Erythroblast (primary cell): ENCODE measurements at regions not wholly inside any gene's neighbourhood (a gene's known extent, or its start where the extent isn't known, plus 50 kb on each side); places are given as distances from the start of the nearest gene placed in this dataset.

Experiments
- DNase-seq, 2 experiments: peaks; one replicate each; lab custom pipeline; 2025; lab: John Stamatoyannopoulos, UW
- GATA1 ChIP-seq: IDR thresholded peaks from 2 replicates; pipeline ENCODE4 v1.6.1; 2011; ENCODE audit warnings: low read depth, mild to moderate bottlenecking, control low read depth, low read length, moderate library complexity
- POLR2A ChIP-seq: IDR thresholded peaks from 2 replicates; pipeline ENCODE4 v1.6.1; 2011; ENCODE audit warnings: mild to moderate bottlenecking, low read length

DNA sequence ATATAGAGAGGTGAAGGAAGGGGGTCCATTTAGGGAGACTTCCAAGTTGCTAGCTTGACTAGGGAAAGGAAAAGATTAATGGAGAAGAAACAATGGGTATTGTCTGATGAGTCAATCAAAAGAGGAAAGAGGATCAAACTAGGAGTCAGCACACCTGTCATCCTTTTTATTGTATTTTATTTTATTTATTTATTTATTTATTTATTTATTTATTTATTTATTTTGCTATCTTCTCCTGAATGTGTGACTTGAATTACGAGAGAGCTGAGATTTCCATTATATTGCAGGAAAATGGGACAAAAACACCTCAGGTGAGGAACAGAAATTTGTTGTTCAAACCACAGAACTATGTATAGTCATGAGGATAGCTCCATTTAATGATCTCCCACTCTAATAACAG, 58.9 kb downstream of the NUDT11 start:
- DNase-seq = no peak
- TF ChIP-seq POLR2A (no peak), GATA1 (no peak)

DNA sequence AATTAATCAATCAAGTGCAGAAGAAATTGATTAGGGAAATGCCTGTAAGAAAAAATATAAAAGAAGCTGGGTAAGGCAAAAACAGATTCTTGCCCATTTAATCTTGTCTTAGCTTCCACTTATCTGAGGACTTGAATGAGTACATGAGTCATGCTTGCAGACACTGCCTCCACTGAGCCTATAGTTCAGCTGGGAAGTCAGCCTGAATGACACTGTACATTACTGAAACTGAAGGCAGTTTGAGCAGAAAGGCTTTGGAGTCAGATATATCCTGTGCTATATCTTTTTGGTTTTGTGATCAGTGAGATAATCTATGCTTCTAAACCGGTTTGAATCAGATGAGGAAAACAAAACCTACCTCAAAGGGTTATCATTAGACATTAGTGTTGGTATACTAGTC, 61.3 kb downstream of the NUDT11 start:
- no peak for DNase-seq
- no peak for TF ChIP-seq POLR2A
- TF ChIP-seq GATA1 = no peak

DNA sequence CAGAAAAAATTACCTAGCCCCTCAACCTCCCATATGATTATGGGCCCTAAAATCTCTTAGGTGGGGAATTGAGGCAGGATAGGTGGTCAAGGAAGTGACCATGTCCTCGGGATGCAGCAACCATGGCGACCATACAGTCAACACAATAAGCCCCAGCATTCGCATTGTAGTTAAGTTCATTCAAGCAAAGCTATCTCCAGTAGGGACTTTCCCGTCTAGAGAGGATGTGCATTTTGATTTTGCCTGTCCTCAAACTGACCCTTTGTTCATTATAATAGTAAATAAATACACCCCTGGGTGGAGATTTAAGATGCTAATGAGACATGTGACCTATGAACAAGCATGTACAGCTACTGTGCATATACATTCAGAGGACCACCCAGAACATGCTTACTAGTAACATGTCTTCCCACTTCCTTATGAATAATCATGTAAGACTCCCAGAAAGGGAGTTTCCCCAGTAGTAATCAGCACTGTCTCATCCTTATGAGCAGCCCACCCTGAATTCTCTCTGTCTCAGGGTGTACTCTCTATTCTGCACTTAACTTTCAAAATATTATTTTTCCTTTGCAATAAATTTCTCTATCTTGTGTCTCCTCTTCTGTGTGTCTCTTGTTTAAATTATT, 74.3 kb downstream of the NUDT11 start:
- DNase-seq = no peak
- TF ChIP-seq POLR2A (no peak), GATA1 (no peak)

DNA sequence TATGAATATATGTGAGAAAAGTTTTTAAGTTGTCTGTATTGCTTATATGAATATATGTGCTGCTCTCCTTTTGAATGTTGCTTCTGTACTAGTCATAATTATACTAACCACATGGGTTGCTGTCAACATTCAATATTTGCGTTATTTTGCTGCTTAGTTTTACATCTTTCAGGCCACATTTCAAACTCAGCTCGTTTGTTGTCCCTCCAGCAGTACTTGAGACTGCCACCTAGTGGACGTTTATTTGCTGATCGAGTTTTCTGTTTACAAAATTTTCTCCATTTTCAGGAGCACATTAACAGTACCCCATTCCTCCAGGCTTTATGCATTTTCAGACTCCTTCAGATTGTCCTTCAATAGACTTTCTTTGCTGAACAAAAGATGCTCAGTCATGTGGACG, 75.8 kb downstream of the NUDT11 start:
- TF ChIP-seq POLR2A = no peak
- TF ChIP-seq GATA1 = no peak
- DNase-seq = peak; percentile 10 to 40

DNA sequence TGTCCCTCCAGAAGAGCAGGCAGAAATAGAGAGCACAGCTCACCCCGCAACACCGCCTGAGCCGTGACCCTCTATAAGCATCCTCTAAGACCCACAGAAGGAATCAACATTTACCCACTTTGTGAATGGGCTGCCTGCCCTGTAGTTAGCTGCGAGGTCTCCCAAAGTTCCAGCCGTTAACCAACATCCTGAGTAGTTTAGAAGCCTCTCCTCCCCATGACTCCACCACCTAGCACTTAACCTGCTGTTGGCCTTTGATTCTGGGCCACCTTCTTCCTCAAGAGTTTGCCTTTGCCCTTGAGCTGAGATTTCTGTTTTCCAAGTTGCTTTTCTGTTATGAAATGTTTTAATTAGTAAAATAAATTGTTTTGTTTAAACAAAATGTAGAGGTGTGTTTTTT, 75.8 kb downstream of the NUDT10 start:
- DNase-seq = no peak

DNA sequence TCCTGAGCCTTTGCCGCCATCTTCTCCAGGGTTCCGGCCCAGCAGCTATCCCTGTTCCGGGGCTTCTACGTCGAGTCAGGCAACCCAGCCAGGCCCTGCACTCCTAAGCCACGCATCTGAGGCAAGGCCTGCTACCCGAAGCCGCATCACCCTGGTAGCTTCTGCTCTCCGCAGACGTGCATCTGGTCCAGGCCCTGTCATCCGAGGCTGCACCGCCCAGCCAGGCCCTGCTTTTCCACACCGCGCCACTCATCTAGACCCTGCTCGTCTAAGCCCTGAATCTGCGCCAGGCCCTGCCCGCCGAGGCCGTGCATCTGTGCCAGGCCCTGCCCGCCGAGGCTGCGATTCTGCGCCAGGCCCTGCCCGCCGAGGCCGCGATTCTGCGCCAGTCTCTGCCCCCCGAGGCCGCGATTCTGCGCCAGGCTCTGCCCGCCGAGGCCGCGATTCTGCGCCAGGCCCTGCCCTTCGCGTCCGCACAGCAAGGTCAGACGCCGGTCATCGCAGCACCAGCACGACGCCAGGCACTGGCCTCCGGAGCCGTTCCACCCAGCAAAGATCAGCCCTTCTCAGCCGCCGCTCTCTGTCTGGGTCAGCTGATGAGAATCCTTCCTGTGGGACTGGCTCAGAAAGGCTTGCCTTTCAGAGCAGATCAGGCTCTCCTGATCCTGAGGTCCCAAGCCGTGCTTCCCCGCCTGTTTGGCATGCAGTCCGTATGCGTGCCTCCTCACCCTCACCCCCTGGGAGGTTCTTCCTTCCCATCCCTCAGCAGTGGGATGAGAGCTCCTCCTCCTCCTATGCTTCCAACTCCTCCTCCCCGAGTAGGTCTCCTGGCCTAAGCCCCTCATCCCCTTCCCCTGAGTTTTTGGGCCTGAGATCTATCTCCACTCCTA, 75.1 kb downstream of the NUDT10 start:
- TF ChIP-seq POLR2A (no peak), GATA1 (no peak)
- DNase-seq = no peak

More for the DNA sequence above, 75.8 kb downstream of the NUDT10 start:
- TF ChIP-seq GATA1 (no peak), POLR2A (no peak)

DNA sequence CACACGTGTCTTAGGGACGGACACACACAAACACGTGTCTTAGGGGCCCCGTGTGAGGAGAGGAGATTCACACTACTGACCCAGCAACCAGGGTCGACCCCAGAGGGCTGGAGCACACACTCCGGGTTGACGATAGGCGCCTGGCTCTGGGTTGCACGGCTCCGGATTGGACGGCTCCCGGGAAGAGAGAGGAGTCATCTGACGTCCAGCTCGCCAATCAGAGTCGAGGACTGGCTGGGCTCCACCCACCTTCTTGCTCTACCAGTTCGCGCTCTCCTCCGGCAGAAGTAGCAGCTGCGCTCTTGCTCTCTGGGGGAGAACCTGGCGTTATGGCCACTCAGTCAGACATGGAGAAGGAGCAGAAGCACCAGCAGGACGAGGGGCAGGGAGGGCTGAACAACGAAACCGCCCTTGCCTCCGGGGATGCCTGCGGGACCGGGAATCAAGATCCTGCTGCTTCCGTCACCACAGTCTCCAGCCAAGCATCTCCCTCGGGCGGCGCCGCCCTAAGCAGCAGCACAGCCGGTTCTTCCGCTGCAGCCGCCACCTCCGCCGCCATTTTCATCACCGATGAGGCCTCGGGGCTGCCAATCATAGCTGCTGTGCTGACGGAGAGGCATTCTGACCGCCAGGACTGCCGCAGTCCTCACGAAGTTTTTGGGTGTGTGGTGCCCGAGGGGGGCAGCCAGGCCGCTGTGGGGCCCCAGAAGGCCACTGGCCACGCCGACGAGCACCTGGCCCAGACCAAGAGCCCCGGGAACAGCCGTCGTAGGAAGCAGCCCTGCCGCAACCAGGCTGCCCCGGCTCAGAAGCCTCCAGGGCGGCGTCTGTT, 74.3 kb downstream of the NUDT10 start:
- no peak for TF ChIP-seq POLR2A
- TF ChIP-seq GATA1 = no peak

DNA sequence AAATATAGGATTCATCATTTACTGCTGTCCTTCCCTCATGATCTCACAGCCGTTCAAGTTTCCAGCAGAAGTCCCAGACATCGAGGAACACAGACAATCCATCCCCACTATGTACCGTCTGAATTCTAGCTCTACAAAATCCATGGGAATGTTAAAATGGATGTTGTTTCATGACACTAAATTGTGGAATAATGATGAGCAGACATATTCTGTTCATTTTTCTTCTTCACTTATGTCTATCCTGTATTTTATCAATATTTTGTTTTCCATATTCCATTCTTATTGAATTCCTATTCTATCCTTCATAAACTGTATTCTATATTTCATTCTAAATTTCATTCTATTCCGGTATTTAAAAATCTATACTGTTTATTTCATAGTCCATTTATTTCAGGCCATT, 71.8 kb downstream of the NUDT10 start:
- TF ChIP-seq POLR2A = no peak
- no peak for TF ChIP-seq GATA1
- no peak for DNase-seq

More for the DNA sequence above, 74.3 kb downstream of the NUDT10 start:
- DNase-seq = no peak

DNA sequence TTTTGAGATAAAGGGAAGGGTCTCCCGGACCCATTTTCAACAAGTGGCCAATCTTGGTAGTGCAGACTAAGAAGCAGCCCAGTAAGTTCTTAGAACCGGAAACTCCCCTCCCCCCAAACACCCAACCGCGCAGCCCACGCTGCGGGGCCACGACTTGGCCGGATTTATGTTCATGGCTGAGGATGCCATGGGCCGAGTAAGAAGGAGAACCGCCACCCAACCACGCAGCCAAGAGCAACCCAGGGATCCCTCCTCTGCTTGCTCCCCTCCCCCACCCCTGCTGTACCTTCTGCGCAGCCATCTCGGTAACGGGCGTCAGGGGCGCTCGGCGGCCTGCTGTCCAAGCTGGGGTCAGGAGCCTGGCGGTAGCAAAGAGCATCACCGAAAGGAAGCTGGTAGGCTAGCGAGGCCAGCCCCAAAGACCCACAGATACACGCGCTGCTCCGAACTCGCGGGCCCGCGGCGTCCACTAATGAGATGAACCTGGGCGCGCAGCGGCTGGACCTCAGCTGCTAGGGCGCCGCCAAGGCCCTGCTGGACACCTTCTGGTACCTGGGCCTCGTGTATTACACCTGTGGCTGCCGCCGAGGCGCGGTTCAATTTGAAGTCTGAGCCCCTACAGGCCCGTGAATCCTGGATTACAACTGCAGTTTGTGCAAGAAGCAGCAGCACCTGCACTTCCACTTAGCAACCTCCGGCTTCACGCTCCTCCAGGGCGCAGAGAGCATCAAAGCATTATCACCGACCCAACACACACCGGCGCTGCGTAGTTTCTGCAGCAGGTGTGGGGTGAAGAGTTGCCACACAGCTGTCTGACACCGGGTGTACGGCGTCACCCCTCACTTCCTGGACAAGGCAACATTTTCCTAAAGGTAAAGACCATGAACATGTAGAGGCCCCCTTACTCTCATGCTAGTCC, 63.4 kb downstream of the NUDT10 start:
- peak; percentile 6 to 13 for DNase-seq
- no peak for TF ChIP-seq POLR2A

DNA sequence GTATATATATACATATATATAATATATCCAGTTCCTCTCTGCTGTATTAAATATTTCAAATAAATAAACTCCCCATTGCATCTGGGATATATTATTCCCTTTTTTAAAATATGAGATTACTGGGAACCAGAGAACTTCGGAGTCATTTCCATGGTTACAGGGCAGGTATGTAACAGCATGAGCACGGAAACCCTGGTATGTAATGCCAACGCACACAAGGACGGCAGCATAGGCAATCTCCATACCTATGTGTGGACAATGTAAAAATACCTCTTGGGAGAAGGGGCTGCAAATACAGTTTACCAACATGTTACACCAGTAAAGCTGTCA, 62.8 kb downstream of the NUDT10 start:
- DNase-seq = no peak
- TF ChIP-seq GATA1 = no peak
